NCI-H2107 treated with DMSO at 0.1 percent for 48 hours (cell line): ENCODE measurements at regions not wholly inside any gene's neighbourhood (a gene's known extent, or its start where the extent isn't known, plus 50 kb on each side); places are given as distances from the start of the nearest gene placed in this dataset.
"Not testable (repeated sequence)": the region's sequence is repeated elsewhere in the genome, so short reads cannot be mapped to it uniquely, and the experiment has no call there.

ENCODE experiments used
- DNase-seq: peaks from one replicate; lab custom pipeline; 2025; ENCODE audit not compliant: unreplicated experiment; lab: John Stamatoyannopoulos, UW

GRCh38 chr7:81839708-81840369 is 70.0 kb upstream of the HGF start:
- no peak for DNase-seq

- DNase-seq, result no peak
Observed at GRCh38 chr7:81833401-81833800, 63.6 kb upstream of the HGF start.

GRCh38 chr7:81831883-81832282 is 62.0 kb upstream of the HGF start:
- no peak for DNase-seq

- DNase-seq, result not testable (repeated sequence)
Observed at GRCh38 chr7:81829511-81829910, 59.7 kb upstream of the HGF start.

GRCh38 chr7:81822811-81823210 is 53.0 kb upstream of the HGF start:
- no peak for DNase-seq

- DNase-seq, result no peak
Observed at GRCh38 chr7:81819861-81820260, 50.0 kb upstream of the HGF start.
